ENCODE measurements at regions not wholly inside any gene's neighbourhood (a gene's known extent, or its start where the extent isn't known, plus 50 kb on each side); places are given as distances from the start of the nearest gene placed in this dataset.

GRCh38 chr3:145864336-145864735 lies 296.6 kb downstream of the PLOD2 start:
- Mint-ChIP-seq H3K36me3 (ENCODE audit: insufficient read depth, unreplicated experiment) (no peaks in the 10 kb centered on the region), H3K4me3 (ENCODE audit: low read depth, unreplicated experiment) (no peak overlapping the region), H3K9me3 (ENCODE audit: low read depth, unreplicated experiment) (no peaks in the 10 kb centered on the region), H3K27me3 (ENCODE audit: unreplicated experiment) (no peaks in the 10 kb centered on the region), H3K27ac (ENCODE audit: unreplicated experiment) (no peak overlapping the region), H3K4me1 (ENCODE audit: low read depth, unreplicated experiment) (no peaks in the 10 kb centered on the region)
- no TSS peak for BruUV-seq (replicated peaks)
- CTCF ChIA-PET = no interaction called here
- TF ChIP-seq, protein P1, sequence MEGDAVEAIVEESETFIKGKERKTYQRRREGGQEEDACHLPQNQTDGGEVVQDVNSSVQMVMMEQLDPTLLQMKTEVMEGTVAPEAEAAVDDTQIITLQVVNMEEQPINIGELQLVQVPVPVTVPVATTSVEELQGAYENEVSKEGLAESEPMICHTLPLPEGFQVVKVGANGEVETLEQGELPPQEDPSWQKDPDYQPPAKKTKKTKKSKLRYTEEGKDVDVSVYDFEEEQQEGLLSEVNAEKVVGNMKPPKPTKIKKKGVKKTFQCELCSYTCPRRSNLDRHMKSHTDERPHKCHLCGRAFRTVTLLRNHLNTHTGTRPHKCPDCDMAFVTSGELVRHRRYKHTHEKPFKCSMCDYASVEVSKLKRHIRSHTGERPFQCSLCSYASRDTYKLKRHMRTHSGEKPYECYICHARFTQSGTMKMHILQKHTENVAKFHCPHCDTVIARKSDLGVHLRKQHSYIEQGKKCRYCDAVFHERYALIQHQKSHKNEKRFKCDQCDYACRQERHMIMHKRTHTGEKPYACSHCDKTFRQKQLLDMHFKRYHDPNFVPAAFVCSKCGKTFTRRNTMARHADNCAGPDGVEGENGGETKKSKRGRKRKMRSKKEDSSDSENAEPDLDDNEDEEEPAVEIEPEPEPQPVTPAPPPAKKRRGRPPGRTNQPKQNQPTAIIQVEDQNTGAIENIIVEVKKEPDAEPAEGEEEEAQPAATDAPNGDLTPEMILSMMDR (IDR thresholded peaks at IDR 0.05; ENCODE audit: unreplicated experiment) = no peak
- no peak for DNase-seq
- intact Hi-C loops (cut with micrococcal nuclease; ENCODE audit: unreplicated experiment) = no loop called here

DNA sequence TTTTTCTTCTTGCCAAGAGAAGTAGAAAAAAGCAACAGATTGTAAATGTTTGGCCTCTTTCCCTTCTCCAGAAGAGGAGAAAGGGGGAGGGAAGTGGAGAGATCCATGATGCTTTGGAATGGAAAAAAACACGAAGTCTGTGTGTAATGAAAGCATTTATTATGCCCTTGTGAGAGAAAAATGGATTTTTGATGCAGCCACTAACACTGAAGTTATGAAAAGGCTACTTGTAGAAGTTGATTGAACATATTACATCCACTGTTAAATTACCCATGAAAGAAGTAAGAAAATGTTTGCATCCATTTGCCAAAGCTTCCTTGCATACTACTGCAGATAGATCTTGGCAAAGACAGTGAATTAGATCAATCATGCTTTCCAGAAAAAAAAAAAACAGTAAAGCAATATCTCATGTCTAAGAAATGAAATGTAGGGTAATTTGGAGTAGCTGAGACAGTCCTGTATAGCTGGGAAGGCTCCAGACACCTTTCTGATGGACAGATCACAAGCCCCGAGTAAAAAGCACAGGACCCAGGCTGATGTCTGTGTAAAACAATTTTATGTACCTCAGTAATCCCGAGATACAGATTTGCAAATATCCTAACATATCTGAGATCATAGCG lies 295.5 kb downstream of the PLOD2 start:
- Mint-ChIP-seq H3K36me3 (ENCODE audit: insufficient read depth, unreplicated experiment) (no peaks in the 10 kb centered on the region), H3K27ac (ENCODE audit: unreplicated experiment) (no peak overlapping the region), H3K4me3 (ENCODE audit: low read depth, unreplicated experiment) (no peak overlapping the region), H3K27me3 (ENCODE audit: unreplicated experiment) (no peaks in the 10 kb centered on the region), H3K9me3 (ENCODE audit: low read depth, unreplicated experiment) (no peaks in the 10 kb centered on the region), H3K4me1 (ENCODE audit: low read depth, unreplicated experiment) (no peaks in the 10 kb centered on the region)
- BruUV-seq (replicated peaks) = no TSS peak
- CTCF ChIA-PET = no interaction called here
- TF ChIP-seq, protein P1 (IDR thresholded peaks at IDR 0.05; ENCODE audit: unreplicated experiment) = no peak
- intact Hi-C loops (cut with micrococcal nuclease; ENCODE audit: unreplicated experiment) = no loop called here
- DNase-seq = no peak

GRCh38 chr3:145869958-145870357 lies 291.0 kb downstream of the PLOD2 start:
- no peaks in the 10 kb centered on the region for H3K36me3 Mint-ChIP-seq (ENCODE audit: insufficient read depth, unreplicated experiment)
- H3K27ac Mint-ChIP-seq (ENCODE audit: unreplicated experiment) = no peak overlapping the region
- no peaks in the 10 kb centered on the region for H3K4me1 Mint-ChIP-seq (ENCODE audit: low read depth, unreplicated experiment)
- no peaks in the 10 kb centered on the region for H3K27me3 Mint-ChIP-seq (ENCODE audit: unreplicated experiment)
- TF ChIP-seq, protein P1 (IDR thresholded peaks at IDR 0.05; ENCODE audit: unreplicated experiment) = no peak
- CTCF ChIA-PET = interaction anchor here (0.6 kb wide), 1 partner anchor 1607 kb away, joined by 3 read pairs; no protein-coding TSS in a partner anchor
- no peaks in the 10 kb centered on the region for H3K9me3 Mint-ChIP-seq (ENCODE audit: low read depth, unreplicated experiment)
- intact Hi-C loops (cut with micrococcal nuclease; ENCODE audit: unreplicated experiment) = no loop called here
- BruUV-seq (replicated peaks) = no TSS peak
- DNase-seq = no peak
- no peak overlapping the region for H3K4me3 Mint-ChIP-seq (ENCODE audit: low read depth, unreplicated experiment)

- no peaks in the 10 kb centered on the region for H3K9me3 Mint-ChIP-seq (ENCODE audit: low read depth, unreplicated experiment)
- H3K27ac Mint-ChIP-seq (ENCODE audit: unreplicated experiment) = no peak overlapping the region
- no peaks in the 10 kb centered on the region for H3K4me1 Mint-ChIP-seq (ENCODE audit: low read depth, unreplicated experiment)
- no peak for DNase-seq
- intact Hi-C loops (cut with micrococcal nuclease; ENCODE audit: unreplicated experiment) = no loop called here
- TF ChIP-seq, protein P1 (IDR thresholded peaks at IDR 0.05; ENCODE audit: unreplicated experiment) = no peak
- H3K27me3 Mint-ChIP-seq (ENCODE audit: unreplicated experiment) = no peaks in the 10 kb centered on the region
- CTCF ChIA-PET = no interaction called here
- no peaks in the 10 kb centered on the region for H3K36me3 Mint-ChIP-seq (ENCODE audit: insufficient read depth, unreplicated experiment)
- BruUV-seq (replicated peaks) = no TSS peak
- H3K4me3 Mint-ChIP-seq (ENCODE audit: low read depth, unreplicated experiment) = no peak overlapping the region
Observed at GRCh38 chr3:145882436-145882835, 278.5 kb downstream of the PLOD2 start.

Measured in Calu3 (cell line).